ENCODE measurements at regions not wholly inside any gene's neighbourhood (a gene's known extent, or its start where the extent isn't known, plus 50 kb on each side); places are given as distances from the start of the nearest gene placed in this dataset.

GRCh38 chr15:31516440-31516839, 189.8 kb downstream of the KLF13 start:
- no peak overlapping the region for H3K4me3 ChIP-seq (replicated peaks; ENCODE audit: low read depth, low read length)
- DNase-seq (ENCODE audit: low read depth), result no peak
- no peak for TF ChIP-seq CTCF (IDR thresholded peaks at IDR 0.05; ENCODE audit: low read length, missing control alignments)

- TF ChIP-seq CTCF (IDR thresholded peaks at IDR 0.05; ENCODE audit: low read length, missing control alignments), result no peak
- no peak overlapping the region for H3K4me3 ChIP-seq (replicated peaks; ENCODE audit: low read depth, low read length)
- no peak for DNase-seq (ENCODE audit: low read depth)
Measured at GRCh38 chr15:31516874-31517273, 190.2 kb downstream of the KLF13 start.

- TF ChIP-seq CTCF (IDR thresholded peaks at IDR 0.05; ENCODE audit: low read length, missing control alignments), result no peak
- no peak for DNase-seq (ENCODE audit: low read depth)
- no peak overlapping the region for H3K4me3 ChIP-seq (replicated peaks; ENCODE audit: low read depth, low read length)
Measured at GRCh38 chr15:31517711-31518110, 191.1 kb downstream of the KLF13 start.

- no peak for DNase-seq (ENCODE audit: low read depth)
- no peak for TF ChIP-seq CTCF (IDR thresholded peaks at IDR 0.05; ENCODE audit: low read length, missing control alignments)
- no peak overlapping the region for H3K4me3 ChIP-seq (replicated peaks; ENCODE audit: low read depth, low read length)
Measured at GRCh38 chr15:31522028-31522427, 195.4 kb downstream of the KLF13 start.

- no peak for TF ChIP-seq CTCF (IDR thresholded peaks at IDR 0.05; ENCODE audit: low read length, missing control alignments)
- DNase-seq (ENCODE audit: low read depth), result no peak
- no peak overlapping the region for H3K4me3 ChIP-seq (replicated peaks; ENCODE audit: low read depth, low read length)
Measured at GRCh38 chr15:31523027-31523654, 196.5 kb downstream of the KLF13 start.

GRCh38 chr15:31523655-31524049, 197.0 kb downstream of the KLF13 start:
- no peak overlapping the region for H3K4me3 ChIP-seq (replicated peaks; ENCODE audit: low read depth, low read length)
- TF ChIP-seq CTCF (IDR thresholded peaks at IDR 0.05; ENCODE audit: low read length, missing control alignments), result no peak
- DNase-seq (ENCODE audit: low read depth), result no peak

- TF ChIP-seq CTCF (IDR thresholded peaks at IDR 0.05; ENCODE audit: low read length, missing control alignments), result no peak
Measured at GRCh38 chr15:31525185-31525695, 198.6 kb downstream of the KLF13 start.

More at GRCh38 chr15:31525185-31525695, 198.6 kb downstream of the KLF13 start:
- H3K4me3 ChIP-seq (replicated peaks; ENCODE audit: low read depth, low read length), result no peak overlapping the region
- DNase-seq (ENCODE audit: low read depth), result no peak
